H1 (cell line): ENCODE measurements at regions not wholly inside any gene's neighbourhood (a gene's known extent, or its start where the extent isn't known, plus 50 kb on each side); places are given as distances from the start of the nearest gene placed in this dataset.

ENCODE experiments used
- CBX5 ChIP-seq: fragments of 300-800, 300-1000 bp; sonication (generic); IDR thresholded peaks from 2 replicates; pipeline ENCODE4 v1.7.1; 2016; ENCODE audit warnings: antibody characterized with exemption, low read length, low read depth
- CTCF ChIP-seq, 3 experiments: IDR thresholded peaks; 1 replicate in 2 of 3; 2 replicates in 1 of 3; pipeline versions ENCODE4 v1.5.1 to v1.6.1; 2011; ENCODE audit warnings: low read length in 3 of 3, mild to moderate bottlenecking in 3 of 3, inconsistent platforms in 2 of 3, low read depth in 1 of 3, moderate library complexity in 1 of 3; ENCODE audit not compliant: insufficient read depth in 1 of 3; ENCODE audit errors: control extremely low read depth in 1 of 3
- EZH2 ChIP-seq: fragments of 200-600 bp; sonication (generic); IDR thresholded peaks from 2 replicates; pipeline ENCODE4 v1.7.1; 2012; ENCODE audit warnings: low read depth, mild to moderate bottlenecking, moderate library complexity, low read length, inconsistent platforms; ENCODE audit not compliant: severe bottlenecking
- FOSL1 ChIP-seq: IDR thresholded peaks from 2 replicates; pipeline ENCODE4 v1.6.1; 2011; ENCODE audit warnings: mild to moderate bottlenecking, low read depth, low read length, moderate library complexity; ENCODE audit not compliant: insufficient read depth
- GTF2F1 ChIP-seq: IDR thresholded peaks from 2 replicates; pipeline ENCODE4 v1.6.1; 2012; ENCODE audit warnings: low read depth, low read length, improper control_type of control experiment, borderline replicate concordance
- POLR2A ChIP-seq, 2 experiments: IDR thresholded peaks; 1 replicate in 1 of 2; 2 replicates in 1 of 2; pipeline ENCODE4 v1.6.1; 2011; ENCODE audit warnings: low read depth in 2 of 2, low read length in 2 of 2, mild to moderate bottlenecking in 2 of 2; ENCODE audit errors: control extremely low read depth in 1 of 2

GRCh38 chr6:8201679-8202078 is 99.3 kb upstream of the EEF1E1 start:
- TF ChIP-seq CTCF (IDR thresholded peaks at IDR 0.05; ENCODE audit: control extremely low read depth in 1 of 3, insufficient read depth in 1 of 3, low read depth in 1 of 3, low read length in 3 of 3): no peak
- no peak for TF ChIP-seq GTF2F1
- TF ChIP-seq EZH2: no peak
- TF ChIP-seq POLR2A (IDR thresholded peaks at IDR 0.05; ENCODE audit: control extremely low read depth in 1 of 2, low read depth in 2 of 2, low read length in 2 of 2): no peak
- no peak for TF ChIP-seq CBX5
- TF ChIP-seq FOSL1: no peak
